Activated B cell treated with CpG ODN at 0.5 μM for 24 hours (primary cell): ENCODE measurements at regions not wholly inside any gene's neighbourhood (a gene's known extent, or its start where the extent isn't known, plus 50 kb on each side); places are given as distances from the start of the nearest gene placed in this dataset.

Experiments used
- ATAC-seq: fragments of 200-7000 bp; cut with Tn5 transposase; one replicate; pipeline ENCODE4 v1.10.0; 2021; ENCODE audit warnings: low read depth, mild to moderate bottlenecking, moderate library complexity
- CTCF ChIA-PET: fragments of 350-600 bp; sonication (Branson Sonifier 250); formaldehyde crosslinking; loops from one replicate; lab custom pipeline; 2021; ENCODE audit warnings: antibody characterized with exemption; lab: Charles Lee
- POLR2A ChIA-PET: fragments of 350-600 bp; sonication (Branson Sonifier 250); formaldehyde crosslinking; loops from one replicate; lab custom pipeline; 2021; ENCODE audit warnings: antibody characterized with exemption; lab: Charles Lee
- DNase-seq: peaks from one replicate; pipeline ENCODE4 v3.0.0; 2022
- H3K27ac Mint-ChIP-seq: one replicate; pipeline ENCODE4 v1.8.0; 2020; ENCODE audit warnings: mixed read lengths
- H3K27me3 Mint-ChIP-seq: one replicate; pipeline ENCODE4 v1.8.0; 2021; ENCODE audit warnings: mixed read lengths
- H3K36me3 Mint-ChIP-seq: one replicate; pipeline ENCODE4 v1.8.0; 2021; ENCODE audit warnings: low read depth, mixed read lengths
- H3K4me1 Mint-ChIP-seq: one replicate; pipeline ENCODE4 v1.8.0; 2021; ENCODE audit warnings: mixed read lengths
- H3K4me3 Mint-ChIP-seq: one replicate; pipeline ENCODE4 v1.8.0; 2020; ENCODE audit warnings: mild to moderate bottlenecking, mixed read lengths
- H3K9me3 Mint-ChIP-seq: one replicate; pipeline ENCODE4 v1.8.0; 2020; ENCODE audit warnings: mixed read lengths
- CTCF ChIP-seq: fragments of 200-600 bp; IDR thresholded peaks from one replicate; pipeline ENCODE4 v1.8.0; 2022; ENCODE audit warnings: antibody characterized with exemption, mild to moderate bottlenecking
- intact Hi-C: fragments of 100-400 bp; cut with micrococcal nuclease; formaldehyde crosslinking; loops from one replicate; pipeline ENCODE4 v1.15.1; 2024

GRCh38 chr20:40191573-40191972 is 497.5 kb downstream of the MAFB start:
- H3K36me3 Mint-ChIP-seq, result no peaks in the 10 kb centered on the region
- ChIA-PET CTCF (no interaction called here), POLR2A (no interaction called here)
- ATAC-seq (no peak), DNase-seq (no peak)
- H3K4me3 Mint-ChIP-seq, result no peak overlapping the region
- H3K9me3 Mint-ChIP-seq, result no peaks in the 10 kb centered on the region
- TF ChIP-seq CTCF, result no peak
- H3K27me3 Mint-ChIP-seq, result peaks cover 2% of the 10 kb centered on the region
- no peak overlapping the region for H3K27ac Mint-ChIP-seq
- intact Hi-C loops, result no loop called here
- no peaks in the 10 kb centered on the region for H3K4me1 Mint-ChIP-seq

- DNase-seq (no peak), ATAC-seq (no peak)
- no peak overlapping the region for H3K4me3 Mint-ChIP-seq
- ChIA-PET CTCF (no interaction called here), POLR2A (no interaction called here)
- H3K9me3 Mint-ChIP-seq, result no peaks in the 10 kb centered on the region
- intact Hi-C loops, result no loop called here
- TF ChIP-seq CTCF, result no peak
- no peaks in the 10 kb centered on the region for H3K4me1 Mint-ChIP-seq
- peaks cover 2% of the 10 kb centered on the region for H3K27me3 Mint-ChIP-seq
- no peaks in the 10 kb centered on the region for H3K36me3 Mint-ChIP-seq
- H3K27ac Mint-ChIP-seq, result no peak overlapping the region
Measured at GRCh38 chr20:40189621-40190020, 499.4 kb downstream of the MAFB start.

- ChIA-PET CTCF (no interaction called here), POLR2A (no interaction called here)
- no peak for TF ChIP-seq CTCF
- intact Hi-C loops, result no loop called here
- no peak overlapping the region for H3K4me3 Mint-ChIP-seq
- H3K9me3 Mint-ChIP-seq, result no peaks in the 10 kb centered on the region
- no peaks in the 10 kb centered on the region for H3K4me1 Mint-ChIP-seq
- no peak for ATAC-seq
- DNase-seq, result no peak
- H3K36me3 Mint-ChIP-seq, result no peaks in the 10 kb centered on the region
- no peak overlapping the region for H3K27ac Mint-ChIP-seq
- peaks cover 2% of the 10 kb centered on the region for H3K27me3 Mint-ChIP-seq
Measured at GRCh38 chr20:40188319-40188718, 500.7 kb downstream of the MAFB start.

GRCh38 chr20:40186826-40187225 is 502.2 kb downstream of the MAFB start:
- Mint-ChIP-seq H3K27me3 (peaks cover 2% of the 10 kb centered on the region), H3K36me3 (no peaks in the 10 kb centered on the region), H3K27ac (no peak overlapping the region), H3K4me1 (no peaks in the 10 kb centered on the region), H3K9me3 (no peaks in the 10 kb centered on the region), H3K4me3 (no peak overlapping the region)
- intact Hi-C loops, result no loop called here
- CTCF ChIA-PET, result no interaction called here
- DNase-seq (no peak), ATAC-seq (no peak)
- POLR2A ChIA-PET, result no interaction called here
- no peak for TF ChIP-seq CTCF

GRCh38 chr20:40181676-40182075 is 507.4 kb downstream of the MAFB start:
- Mint-ChIP-seq H3K27ac (no peak overlapping the region), H3K4me3 (no peak overlapping the region), H3K4me1 (no peaks in the 10 kb centered on the region), H3K9me3 (no peaks in the 10 kb centered on the region), H3K36me3 (no peaks in the 10 kb centered on the region), H3K27me3 (no peaks in the 10 kb centered on the region)
- CTCF ChIA-PET, result no interaction called here
- TF ChIP-seq CTCF, result no peak
- DNase-seq (no peak), ATAC-seq (no peak)
- POLR2A ChIA-PET, result no interaction called here
- intact Hi-C loops, result no loop called here
